OCI-LY3 (cell line): ENCODE measurements at regions not wholly inside any gene's neighbourhood (a gene's known extent, or its start where the extent isn't known, plus 50 kb on each side); places are given as distances from the start of the nearest gene placed in this dataset.

Experiments used
- H2AFZ ChIP-seq: fragments of 200-600, 300-600 bp; shearing (Covaris generic); 2 replicates; pipeline ENCODE4 v1.6.0; 2014; ENCODE audit warnings: antibody characterized with exemption, low read depth, low read length
- H3K27ac ChIP-seq: fragments of 200-600, 300-600 bp; sonication (generic); 2 replicates; pipeline ENCODE4 v1.5.1; 2014; ENCODE audit warnings: mild to moderate bottlenecking, low read length, moderate library complexity, mixed read lengths
- H3K27me3 ChIP-seq: fragments of 200-600, 300-600 bp; sonication (generic); 2 replicates; pipeline ENCODE4 v1.6.1; 2014; ENCODE audit warnings: low read depth, low read length, mixed read lengths
- H3K36me3 ChIP-seq: fragments of 200-600, 300-600 bp; sonication (generic); replicated peaks from 2 replicates; pipeline ENCODE3; 2014; ENCODE audit warnings: low read depth, low read length, mixed read lengths
- H3K4me1 ChIP-seq: fragments of 300-600, 200-600 bp; sonication (generic); 2 replicates; pipeline ENCODE4 v1.6.1; 2014; ENCODE audit warnings: low read length, mixed read lengths
- H3K4me2 ChIP-seq: fragments of 200-600, 300-600 bp; sonication (generic); 2 replicates; pipeline ENCODE4 v1.6.1; 2014; ENCODE audit warnings: low read length, mixed read lengths
- H3K4me3 ChIP-seq: fragments of 300-600, 200-600 bp; sonication (generic); 2 replicates; pipeline ENCODE4 v1.5.1; 2014; ENCODE audit warnings: antibody characterized with exemption, mild to moderate bottlenecking, low read length, moderate library complexity
- H3K79me2 ChIP-seq: fragments of 300-600, 200-600 bp; shearing (Covaris generic); 2 replicates; pipeline ENCODE4 v1.6.1; 2014; ENCODE audit warnings: mild to moderate bottlenecking, low read length, mixed read lengths
- H3K9ac ChIP-seq: fragments of 300-600, 200-600 bp; shearing (Covaris generic); 2 replicates; pipeline ENCODE4 v1.6.0; 2014; ENCODE audit warnings: mild to moderate bottlenecking, low read length, moderate library complexity
- H3K9me3 ChIP-seq: fragments of 200-600, 300-600 bp; shearing (Covaris generic); 2 replicates; pipeline ENCODE4 v1.6.1; 2014; ENCODE audit warnings: low read length, mixed read lengths; ENCODE audit not compliant: insufficient read depth
- H4K20me1 ChIP-seq: fragments of 200-600, 300-600 bp; sonication (generic); 2 replicates; pipeline ENCODE4 v1.6.1; 2016; ENCODE audit warnings: low read length, mixed read lengths; ENCODE audit not compliant: insufficient read depth
- CTCF ChIP-seq: fragments of 200-600, 300-600 bp; sonication (generic); IDR thresholded peaks from 2 replicates; pipeline ENCODE4 v1.5.1; 2014; ENCODE audit warnings: antibody characterized with exemption, low read length, low read depth
- EZH2phosphoT487 ChIP-seq: fragments of 200-600 bp; shearing (Covaris generic); IDR thresholded peaks from 2 replicates; pipeline ENCODE4 v1.6.1; 2018; ENCODE audit warnings: antibody characterized with exemption, mixed run types, low read depth

- no peaks in the 10 kb centered on the region for H3K36me3 ChIP-seq
- H3K4me1 ChIP-seq = no peaks in the 10 kb centered on the region
- no peak overlapping the region for H3K9ac ChIP-seq
- no peaks in the 10 kb centered on the region for H3K79me2 ChIP-seq
- no peak overlapping the region for H2AFZ ChIP-seq
- no peak overlapping the region for H3K27ac ChIP-seq
- H3K4me2 ChIP-seq = no peak overlapping the region
- no peaks in the 10 kb centered on the region for H3K27me3 ChIP-seq
- no peaks in the 10 kb centered on the region for H3K9me3 ChIP-seq
- no peaks in the 10 kb centered on the region for H4K20me1 ChIP-seq
- TF ChIP-seq EZH2phosphoT487 = no peak
- TF ChIP-seq CTCF = no peak
- H3K4me3 ChIP-seq = no peak overlapping the region
Observed at GRCh38 chr5:23157716-23158115, 304.6 kb upstream of the CDH12 start.

GRCh38 chr5:23157169-23157568, 304.0 kb upstream of the CDH12 start:
- no peak overlapping the region for H2AFZ ChIP-seq
- no peaks in the 10 kb centered on the region for H4K20me1 ChIP-seq
- no peak overlapping the region for H3K4me3 ChIP-seq
- TF ChIP-seq CTCF (no peak), EZH2phosphoT487 (no peak)
- no peaks in the 10 kb centered on the region for H3K79me2 ChIP-seq
- no peaks in the 10 kb centered on the region for H3K36me3 ChIP-seq
- no peak overlapping the region for H3K27ac ChIP-seq
- no peaks in the 10 kb centered on the region for H3K9me3 ChIP-seq
- no peak overlapping the region for H3K9ac ChIP-seq
- H3K4me2 ChIP-seq = no peak overlapping the region
- no peaks in the 10 kb centered on the region for H3K4me1 ChIP-seq
- H3K27me3 ChIP-seq = no peaks in the 10 kb centered on the region

GRCh38 chr5:23147625-23148024, 294.5 kb upstream of the CDH12 start:
- no peaks in the 10 kb centered on the region for H3K27me3 ChIP-seq
- no peak overlapping the region for H3K4me3 ChIP-seq
- no peaks in the 10 kb centered on the region for H4K20me1 ChIP-seq
- H2AFZ ChIP-seq = no peak overlapping the region
- no peak for TF ChIP-seq CTCF
- no peak for TF ChIP-seq EZH2phosphoT487
- H3K9me3 ChIP-seq = no peaks in the 10 kb centered on the region
- no peaks in the 10 kb centered on the region for H3K36me3 ChIP-seq
- no peak overlapping the region for H3K4me2 ChIP-seq
- H3K27ac ChIP-seq = no peak overlapping the region
- no peaks in the 10 kb centered on the region for H3K4me1 ChIP-seq
- no peak overlapping the region for H3K9ac ChIP-seq
- H3K79me2 ChIP-seq = no peaks in the 10 kb centered on the region

GRCh38 chr5:23146183-23146582, 293.0 kb upstream of the CDH12 start:
- H2AFZ ChIP-seq = no peak overlapping the region
- H3K27ac ChIP-seq = no peak overlapping the region
- TF ChIP-seq CTCF (no peak), EZH2phosphoT487 (no peak)
- no peak overlapping the region for H3K4me3 ChIP-seq
- no peak overlapping the region for H3K4me2 ChIP-seq
- no peaks in the 10 kb centered on the region for H3K4me1 ChIP-seq
- H3K36me3 ChIP-seq = no peaks in the 10 kb centered on the region
- no peaks in the 10 kb centered on the region for H3K9me3 ChIP-seq
- H3K79me2 ChIP-seq = no peaks in the 10 kb centered on the region
- H3K9ac ChIP-seq = no peak overlapping the region
- no peaks in the 10 kb centered on the region for H3K27me3 ChIP-seq
- no peaks in the 10 kb centered on the region for H4K20me1 ChIP-seq
